GM12892 (cell line): ENCODE measurements at regions not wholly inside any gene's neighbourhood (a gene's known extent, or its start where the extent isn't known, plus 50 kb on each side); places are given as distances from the start of the nearest gene placed in this dataset.
"Not testable (repeated sequence)": the region's sequence is repeated elsewhere in the genome, so short reads cannot be mapped to it uniquely, and the experiment has no call there.

Source experiments
- DNase-seq: peaks from one replicate; pipeline ENCODE4 v3.0.0; 2011; ENCODE audit not compliant: insufficient read length
- FAIRE-seq: peaks from 2 replicates; lab custom pipeline; 2011; peaks lifted over from hg19 to GRCh38; lab: Jason Lieb, UNC
- POLR2A ChIP-seq: IDR thresholded peaks from 2 replicates; pipeline ENCODE4 v1.6.1; 2011; ENCODE audit warnings: low read depth, low read length, control low read depth
- POLR2AphosphoS5 ChIP-seq: IDR thresholded peaks from 2 replicates; pipeline ENCODE4 v1.6.1; 2011; ENCODE audit warnings: low read depth, low read length, control low read depth
- TAF1 ChIP-seq: IDR thresholded peaks from 2 replicates; pipeline ENCODE4 v1.6.1; 2011; ENCODE audit warnings: low read depth, mild to moderate bottlenecking, control low read depth, low read length, borderline replicate concordance

- not testable (repeated sequence) for FAIRE-seq, DNase-seq
These were observed 586.0 kb upstream of the PABPC5 start for GRCh38 chrX:90848595-90848994.

GRCh38 chrX:90883479-90883878, 551.2 kb upstream of the PABPC5 start:
- TF ChIP-seq POLR2AphosphoS5 (no peak), TAF1 (no peak), POLR2A (no peak)
- no peak for FAIRE-seq

GRCh38 chrX:90914816-90915215, 519.8 kb upstream of the PABPC5 start:
- DNase-seq, FAIRE-seq: not testable (repeated sequence)

More at GRCh38 chrX:90883479-90883878, 551.2 kb upstream of the PABPC5 start:
- no peak for DNase-seq

- peak; percentile 90 for FAIRE-seq
- DNase-seq = not testable (repeated sequence)
These were observed 487.8 kb upstream of the PABPC5 start for GRCh38 chrX:90946870-90947269.

- DNase-seq, FAIRE-seq: not testable (repeated sequence)
These were observed 439.4 kb upstream of the PABPC5 start for GRCh38 chrX:90995191-90995590.

GRCh38 chrX:91018111-91018510, 416.5 kb upstream of the PABPC5 start:
- not testable (repeated sequence) for DNase-seq, FAIRE-seq

- no peak for FAIRE-seq
- DNase-seq = no peak
- TF ChIP-seq TAF1 (no peak), POLR2AphosphoS5 (no peak), POLR2A (no peak)
These were observed 394.9 kb upstream of the PABPC5 start for GRCh38 chrX:91039777-91040176.

GRCh38 chrX:91066104-91066503, 368.5 kb upstream of the PABPC5 start:
- no peak for TF ChIP-seq POLR2A
- no peak for TF ChIP-seq TAF1
- TF ChIP-seq POLR2AphosphoS5 = no peak
- no peak for FAIRE-seq
- DNase-seq = no peak

- TF ChIP-seq POLR2AphosphoS5 (no peak), POLR2A (no peak), TAF1 (no peak)
- no peak for DNase-seq
- no peak for FAIRE-seq
These were observed 355.1 kb upstream of the PABPC5 start for GRCh38 chrX:91079342-91080114.

- DNase-seq (no peak), FAIRE-seq (no peak)
- no peak for TF ChIP-seq POLR2AphosphoS5
- TF ChIP-seq POLR2A = no peak
- no peak for TF ChIP-seq TAF1
These were observed 353.8 kb upstream of the PABPC5 start for GRCh38 chrX:91080822-91081221.

- FAIRE-seq = no peak
These were observed 352.8 kb upstream of the PABPC5 start for GRCh38 chrX:91081873-91082272.

GRCh38 chrX:91108761-91109160, 325.9 kb upstream of the PABPC5 start:
- FAIRE-seq = no peak
- TF ChIP-seq TAF1 = no peak
- no peak for DNase-seq

More at GRCh38 chrX:91081873-91082272, 352.8 kb upstream of the PABPC5 start:
- TF ChIP-seq TAF1 = no peak
- no peak for TF ChIP-seq POLR2AphosphoS5
- no peak for TF ChIP-seq POLR2A
- DNase-seq = no peak

GRCh38 chrX:91122151-91122694, 312.4 kb upstream of the PABPC5 start:
- DNase-seq (no peak), FAIRE-seq (no peak)
- TF ChIP-seq TAF1 (no peak), POLR2A (no peak), POLR2AphosphoS5 (no peak)
